ENCODE measurements at regions not wholly inside any gene's neighbourhood (a gene's known extent, or its start where the extent isn't known, plus 50 kb on each side); places are given as distances from the start of the nearest gene placed in this dataset.
A peak's percentile ranks its signal among the peaks of the same experiment; 100 is the strongest.

DNA sequence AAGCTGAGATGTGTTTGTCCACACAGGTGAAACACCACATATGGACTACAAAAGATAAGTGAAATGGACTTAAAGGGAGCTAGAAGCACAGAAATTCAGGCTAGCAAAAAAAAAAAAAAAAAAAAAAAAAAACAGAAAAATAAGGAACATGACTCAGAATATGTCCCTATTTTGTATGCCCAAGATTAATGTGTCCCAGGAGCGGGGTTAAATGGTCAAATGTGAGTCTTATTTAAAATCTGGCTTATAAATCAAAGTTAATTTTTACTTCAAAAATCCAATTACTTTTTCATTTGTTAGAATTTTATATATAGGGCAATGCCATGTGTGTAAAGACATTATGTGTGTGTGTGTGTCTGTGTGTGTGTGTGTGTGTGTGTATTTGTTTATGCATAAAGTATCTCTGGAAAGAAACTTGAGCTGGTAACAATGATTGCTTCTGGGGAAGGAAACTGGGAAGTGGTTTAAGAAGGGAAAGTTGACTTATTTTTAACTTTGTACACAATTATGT lies 986.5 kb downstream of the ROBO2 start:
- DNase-seq, result no peak
- Histone ChIP-seq H3K27me3 (no peaks in the 10 kb centered on the region), H3K4me3 (no peak overlapping the region), H3K9me3 (peaks cover 0 to 7% (median 0%) of the 10 kb centered on the region in 4 donors), H3K36me3 (no peaks in the 10 kb centered on the region), H3K4me1 (no peaks in the 10 kb centered on the region), H3K27ac (no peak overlapping the region)
- 84 to 92% methylated on average over 1 of the region's 1 CpG for WGBS, 2 donors
- ATAC-seq (ENCODE audit: low FRiP score in 2 of 2), result no peak
- TF ChIP-seq POLR2AphosphoS5 (IDR thresholded peaks at IDR 0.05) (no peak), EP300 (IDR thresholded peaks at IDR 0.05) (no peak), POLR2A (IDR thresholded peaks at IDR 0.05) (no peak)
- TF ChIP-seq, protein P1, sequence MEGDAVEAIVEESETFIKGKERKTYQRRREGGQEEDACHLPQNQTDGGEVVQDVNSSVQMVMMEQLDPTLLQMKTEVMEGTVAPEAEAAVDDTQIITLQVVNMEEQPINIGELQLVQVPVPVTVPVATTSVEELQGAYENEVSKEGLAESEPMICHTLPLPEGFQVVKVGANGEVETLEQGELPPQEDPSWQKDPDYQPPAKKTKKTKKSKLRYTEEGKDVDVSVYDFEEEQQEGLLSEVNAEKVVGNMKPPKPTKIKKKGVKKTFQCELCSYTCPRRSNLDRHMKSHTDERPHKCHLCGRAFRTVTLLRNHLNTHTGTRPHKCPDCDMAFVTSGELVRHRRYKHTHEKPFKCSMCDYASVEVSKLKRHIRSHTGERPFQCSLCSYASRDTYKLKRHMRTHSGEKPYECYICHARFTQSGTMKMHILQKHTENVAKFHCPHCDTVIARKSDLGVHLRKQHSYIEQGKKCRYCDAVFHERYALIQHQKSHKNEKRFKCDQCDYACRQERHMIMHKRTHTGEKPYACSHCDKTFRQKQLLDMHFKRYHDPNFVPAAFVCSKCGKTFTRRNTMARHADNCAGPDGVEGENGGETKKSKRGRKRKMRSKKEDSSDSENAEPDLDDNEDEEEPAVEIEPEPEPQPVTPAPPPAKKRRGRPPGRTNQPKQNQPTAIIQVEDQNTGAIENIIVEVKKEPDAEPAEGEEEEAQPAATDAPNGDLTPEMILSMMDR (IDR thresholded peaks at IDR 0.05), result no peak

GRCh38 chr3:78029775-78030174 lies 989.9 kb downstream of the ROBO2 start:
- Histone ChIP-seq H3K4me3 (no peak overlapping the region), H3K27ac (no peak overlapping the region), H3K9me3 (peaks cover 0 to 7% (median 0%) of the 10 kb centered on the region in 4 donors), H3K27me3 (no peaks in the 10 kb centered on the region), H3K4me1 (no peaks in the 10 kb centered on the region), H3K36me3 (no peaks in the 10 kb centered on the region)
- peak in 1 of 2 donors; percentile 80 for DNase-seq
- WGBS, 2 donors, result 91 to 93% methylated on average over 26 to 39 of the region's 39 CpGs
- TF ChIP-seq EP300 (IDR thresholded peaks at IDR 0.05) (no peak), POLR2A (IDR thresholded peaks at IDR 0.05) (no peak), POLR2AphosphoS5 (IDR thresholded peaks at IDR 0.05) (no peak)
- TF ChIP-seq, protein P1 (IDR thresholded peaks at IDR 0.05), result no peak
- no peak for ATAC-seq (ENCODE audit: low FRiP score in 2 of 2)

- no peak for DNase-seq
- Histone ChIP-seq H3K36me3 (no peaks in the 10 kb centered on the region), H3K4me3 (no peak overlapping the region), H3K27me3 (no peaks in the 10 kb centered on the region), H3K9me3 (peaks cover 0 to under 1% (median 0%) of the 10 kb centered on the region in 4 donors), H3K27ac (no peak overlapping the region), H3K4me1 (no peaks in the 10 kb centered on the region)
- ATAC-seq (ENCODE audit: low FRiP score in 2 of 2), result no peak
- TF ChIP-seq POLR2A (IDR thresholded peaks at IDR 0.05) (no peak), POLR2AphosphoS5 (IDR thresholded peaks at IDR 0.05) (no peak)
- TF ChIP-seq, protein P1 (IDR thresholded peaks at IDR 0.05), result no peak
- 22 to 31% methylated on average over 7 of the region's 7 CpGs for WGBS, 2 donors
Measured at GRCh38 chr3:78035131-78035641, 995.3 kb downstream of the ROBO2 start.

GRCh38 chr3:78041486-78041885 lies 1001.6 kb downstream of the ROBO2 start:
- Histone ChIP-seq H3K27me3 (no peaks in the 10 kb centered on the region), H3K9me3 (no peaks in the 10 kb centered on the region), H3K4me3 (no peak overlapping the region), H3K27ac (no peak overlapping the region), H3K4me1 (no peaks in the 10 kb centered on the region), H3K36me3 (no peaks in the 10 kb centered on the region)
- 70 to 85% methylated on average over 1 of the region's 1 CpG for WGBS, 2 donors
- ATAC-seq (ENCODE audit: low FRiP score in 2 of 2) (no peak), DNase-seq (no peak)
- TF ChIP-seq EP300 (IDR thresholded peaks at IDR 0.05) (no peak), POLR2AphosphoS5 (IDR thresholded peaks at IDR 0.05) (no peak), POLR2A (IDR thresholded peaks at IDR 0.05) (no peak)
- TF ChIP-seq, protein P1 (IDR thresholded peaks at IDR 0.05), result no peak

DNA sequence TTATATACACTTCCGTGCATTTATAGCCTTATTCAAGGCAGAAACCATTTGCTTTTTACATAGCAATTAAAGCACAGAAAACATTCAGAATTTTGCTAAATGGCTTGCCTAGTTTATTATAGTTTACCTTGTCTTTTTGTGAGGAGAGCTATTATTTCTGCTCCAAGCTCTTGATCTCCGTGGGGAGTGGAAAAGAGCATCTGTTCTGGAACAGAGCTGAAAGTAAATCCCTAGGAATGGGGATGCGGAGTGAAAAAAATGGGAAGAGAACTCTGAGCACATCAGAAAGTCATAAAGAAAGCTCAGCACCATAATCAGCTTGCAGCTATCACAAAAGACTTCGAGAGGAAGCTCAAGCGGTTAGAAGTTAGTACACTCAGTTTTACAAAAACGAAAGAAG lies 1006.7 kb downstream of the ROBO2 start:
- 86 to 88% methylated on average over 6 of the region's 6 CpGs for WGBS, 2 donors

More for the DNA sequence above, 1006.7 kb downstream of the ROBO2 start:
- TF ChIP-seq, protein P1 (IDR thresholded peaks at IDR 0.05), result no peak
- TF ChIP-seq EP300 (IDR thresholded peaks at IDR 0.05) (no peak), POLR2A (IDR thresholded peaks at IDR 0.05) (no peak), POLR2AphosphoS5 (IDR thresholded peaks at IDR 0.05) (no peak)
- Histone ChIP-seq H3K36me3 (no peaks in the 10 kb centered on the region), H3K4me3 (no peak overlapping the region), H3K9me3 (no peaks in the 10 kb centered on the region), H3K27me3 (no peaks in the 10 kb centered on the region), H3K4me1 (no peaks in the 10 kb centered on the region), H3K27ac (no peak overlapping the region)
- DNase-seq (no peak), ATAC-seq (ENCODE audit: low FRiP score in 2 of 2) (no peak)

Data from upper lobe of left lung (tissue), 6 donors.